H9 (cell line): ENCODE measurements at regions not wholly inside any gene's neighbourhood (a gene's known extent, or its start where the extent isn't known, plus 50 kb on each side); places are given as distances from the start of the nearest gene placed in this dataset.
A peak's percentile ranks its signal among the peaks of the same experiment; 100 is the strongest.

Experiments used
- DNase-seq: peaks from one replicate; pipeline ENCODE4 v3.0.0-alpha.2; 2017
- H2AFZ ChIP-seq: one replicate; pipeline ENCODE4 v1.6.1; 2013; ENCODE audit warnings: mild to moderate bottlenecking, low read length, control low read depth, moderate library complexity
- H2AK5ac ChIP-seq: 2 replicates; pipeline ENCODE4 v1.6.1; 2013; ENCODE audit warnings: low read length, control low read depth, mixed read lengths; ENCODE audit not compliant: insufficient read length
- H2BK120ac ChIP-seq: one replicate; pipeline ENCODE4 v1.6.1; 2013; ENCODE audit warnings: low read depth, mild to moderate bottlenecking, low read length, control low read depth, inconsistent platforms; ENCODE audit not compliant: poor library complexity, severe bottlenecking
- H2BK12ac ChIP-seq: 2 replicates; pipeline ENCODE4 v1.6.1; 2013; ENCODE audit warnings: low read length, control low read depth, mixed read lengths, low read depth; ENCODE audit not compliant: insufficient read length
- H2BK15ac ChIP-seq: 2 replicates; pipeline ENCODE4 v1.6.1; 2013; ENCODE audit warnings: low read depth, low read length, control low read depth
- H2BK20ac ChIP-seq: one replicate; pipeline ENCODE4 v1.6.1; 2013; ENCODE audit warnings: low read depth, mild to moderate bottlenecking, low read length, control low read depth, inconsistent platforms; ENCODE audit not compliant: poor library complexity, severe bottlenecking
- H2BK5ac ChIP-seq: 2 replicates; pipeline ENCODE4 v1.6.1; 2013; ENCODE audit warnings: low read length, control low read depth, mixed read lengths; ENCODE audit not compliant: insufficient read length
- H3K14ac ChIP-seq: 2 replicates; pipeline ENCODE4 v1.6.1; 2013; ENCODE audit warnings: low read length, control low read depth; ENCODE audit not compliant: insufficient read depth
- H3K18ac ChIP-seq: 2 replicates; pipeline ENCODE4 v1.6.1; 2013; ENCODE audit warnings: low read depth, mild to moderate bottlenecking, mixed read lengths, low read length, control low read depth; ENCODE audit not compliant: insufficient read length
- H3K23ac ChIP-seq: 2 replicates; pipeline ENCODE4 v1.6.1; 2013; ENCODE audit warnings: low read length, control low read depth, mixed read lengths, low read depth; ENCODE audit not compliant: insufficient read length
- H3K23me2 ChIP-seq: 2 replicates; pipeline ENCODE4 v1.6.1; 2013; ENCODE audit warnings: low read depth, mild to moderate bottlenecking, mixed read lengths, low read length, control low read depth; ENCODE audit not compliant: insufficient read length, poor library complexity, severe bottlenecking
- H3K27ac ChIP-seq: 2 replicates; pipeline ENCODE4 v1.5.1; 2013; ENCODE audit warnings: low read length, control low read depth, mixed read lengths, low read depth; ENCODE audit not compliant: insufficient read length
- H3K27me3 ChIP-seq: 2 replicates; pipeline ENCODE4 v1.6.1; 2013; ENCODE audit warnings: low read length, control low read depth, inconsistent platforms; ENCODE audit not compliant: insufficient read depth
- H3K4ac ChIP-seq: 2 replicates; pipeline ENCODE4 v1.6.1; 2013; ENCODE audit warnings: low read depth, mild to moderate bottlenecking, control low read depth, inconsistent platforms, low read length, moderate library complexity
- H3K4me1 ChIP-seq: 2 replicates; pipeline ENCODE4 v1.6.1; 2013; ENCODE audit warnings: low read length, control low read depth, inconsistent platforms; ENCODE audit not compliant: insufficient read depth
- H3K4me2 ChIP-seq: 2 replicates; pipeline ENCODE4 v1.6.1; 2013; ENCODE audit warnings: low read length, control low read depth, mixed read lengths; ENCODE audit not compliant: insufficient read length, insufficient read depth
- H3K56ac ChIP-seq: 2 replicates; pipeline ENCODE4 v1.6.1; 2013; ENCODE audit warnings: low read depth, mild to moderate bottlenecking, mixed read lengths, low read length, control low read depth; ENCODE audit not compliant: insufficient read length
- H3K79me1 ChIP-seq: 2 replicates; pipeline ENCODE4 v1.6.1; 2013; ENCODE audit warnings: low read depth, mild to moderate bottlenecking, moderate library complexity, low read length, control low read depth, inconsistent platforms; ENCODE audit not compliant: insufficient read depth, poor library complexity, severe bottlenecking
- H3K79me2 ChIP-seq: 2 replicates; pipeline ENCODE4 v1.6.1; 2013; ENCODE audit warnings: low read length, control low read depth, inconsistent platforms; ENCODE audit not compliant: insufficient read depth
- H3K9ac ChIP-seq: 2 replicates; pipeline ENCODE4 v1.6.1; 2013; ENCODE audit warnings: low read length, control low read depth, mixed read lengths; ENCODE audit not compliant: insufficient read length; ENCODE audit errors: extremely low read depth
- H3K9me3 ChIP-seq: one replicate; pipeline ENCODE4 v1.6.1; 2013; ENCODE audit warnings: low read depth, low read length, inconsistent platforms; ENCODE audit not compliant: control insufficient read depth
- H3T11ph ChIP-seq: one replicate; pipeline ENCODE4 v1.6.1; 2013; ENCODE audit warnings: mild to moderate bottlenecking, low read length, control low read depth, inconsistent platforms
- H4K20me1 ChIP-seq: one replicate; pipeline ENCODE4 v1.6.1; 2013; ENCODE audit not compliant: control insufficient read depth, insufficient read length, insufficient read depth
- H4K5ac ChIP-seq: 2 replicates; pipeline ENCODE4 v1.6.1; 2013; ENCODE audit warnings: low read depth, mild to moderate bottlenecking, mixed read lengths, low read length, control low read depth; ENCODE audit not compliant: insufficient read length
- H4K8ac ChIP-seq: replicated peaks from 2 replicates; pipeline ENCODE4 v1.6.1; 2013; ENCODE audit warnings: low read length, control low read depth, mixed read lengths, low read depth; ENCODE audit not compliant: insufficient read length
- H4K91ac ChIP-seq: 2 replicates; pipeline ENCODE4 v1.6.1; 2013; ENCODE audit warnings: low read depth, mild to moderate bottlenecking, moderate library complexity, mixed read lengths, low read length, control low read depth; ENCODE audit not compliant: insufficient read length
- H3K27ac Mint-ChIP-seq, 3 experiments: 2 replicates in 2 of 3; 3 replicates in 1 of 3; pipeline ENCODE4 v1.8.0; 2020 to 2021; ENCODE audit warnings: mixed read lengths in 3 of 3, mild to moderate bottlenecking in 1 of 3, moderate library complexity in 1 of 3
- H3K27me3 Mint-ChIP-seq: 2 replicates; pipeline ENCODE4 v1.8.0; 2021; ENCODE audit warnings: low read depth, mild to moderate bottlenecking, moderate library complexity, mixed read lengths
- H3K36me3 Mint-ChIP-seq, 3 experiments: 2 replicates in 2 of 3; 3 replicates in 1 of 3; pipeline ENCODE4 v1.8.0; 2020 to 2021; ENCODE audit warnings: low read depth in 3 of 3, mixed read lengths in 3 of 3; ENCODE audit not compliant: insufficient read depth in 1 of 3
- H3K4me1 Mint-ChIP-seq, 2 experiments: 2 replicates each; pipeline ENCODE4 v1.8.0; 2020; ENCODE audit warnings: mixed read lengths in 2 of 2
- H3K4me3 Mint-ChIP-seq, 2 experiments: 2 replicates in 1 of 2; 3 replicates in 1 of 2; pipeline ENCODE4 v1.8.0; 2020 to 2021; ENCODE audit warnings: mild to moderate bottlenecking in 2 of 2, mixed read lengths in 2 of 2, moderate library complexity in 1 of 2
- H3K9me3 Mint-ChIP-seq, 2 experiments: 2 replicates in 1 of 2; 3 replicates in 1 of 2; pipeline ENCODE4 v1.8.0; 2020; ENCODE audit warnings: mild to moderate bottlenecking in 2 of 2, mixed read lengths in 2 of 2, moderate library complexity in 1 of 2
- CTCF ChIP-seq: fragments of 200-600 bp; sonication (generic); conservative IDR thresholded peaks from 3 replicates; pipeline ENCODE4 v1.8.0; 2021; ENCODE audit warnings: antibody characterized with exemption, mild to moderate bottlenecking
- WGBS: extraction: QIAGEN DNeasy Blood & Tissue Kit; methylation state at CpG from one replicate; pipeline ENCODE4 v1.1.7; 2013; ENCODE audit warnings: missing lambda C conversion rate, low lambda C conversion rate, mixed read lengths; ENCODE audit not compliant: insufficient read length; ENCODE audit errors: extremely low coverage; 5-methylcytosine and 5-hydroxymethylcytosine counted together

- Histone ChIP-seq H2BK12ac (no peak overlapping the region), H3K4me1 (no peaks in the 10 kb centered on the region), H4K20me1 (no peaks in the 10 kb centered on the region), H2BK120ac (no peak overlapping the region), H4K8ac (no peak overlapping the region), H2BK15ac (no peak overlapping the region), H4K91ac (no peak overlapping the region), H3K23ac (no peak overlapping the region), H3K27me3 (no peaks in the 10 kb centered on the region), H2AK5ac (no peak overlapping the region), H3K18ac (no peak overlapping the region), H2AFZ (no peak overlapping the region), H3K4me2 (no peak overlapping the region), H3K79me2 (no peaks in the 10 kb centered on the region), H3K9ac (no peak overlapping the region), H3K9me3 (no peaks in the 10 kb centered on the region), H4K5ac (no peak overlapping the region), H3K23me2 (no peaks in the 10 kb centered on the region), H2BK20ac (no peak overlapping the region), H3K79me1 (no peaks in the 10 kb centered on the region), H3K4ac (no peak overlapping the region), H3K56ac (no peak overlapping the region), H3T11ph (no peak overlapping the region), H3K27ac (no peak overlapping the region), H2BK5ac (no peak overlapping the region), H3K14ac (no peak overlapping the region)
- Mint-ChIP-seq H3K9me3 (no peaks in the 10 kb centered on the region), H3K4me1 (no peaks in the 10 kb centered on the region), H3K36me3 (no peaks in the 10 kb centered on the region), H3K27me3 (no peaks in the 10 kb centered on the region), H3K27ac (0 out of 7 replicates have a peak overlapping the region, but pooled peaks of 1 of the 3 experiments have one; percentile 4), H3K4me3 (no peak overlapping the region)
- no peak for TF ChIP-seq CTCF
- WGBS = 100% methylated on average over 1 of the region's 1 CpG
- no peak for DNase-seq
Observed at GRCh38 chr1:80375109-80375508, 1368.6 kb upstream of the ADGRL4 start.
